Smooth muscle cell (in vitro differentiated cells): ENCODE measurements at regions not wholly inside any gene's neighbourhood (a gene's known extent, or its start where the extent isn't known, plus 50 kb on each side); places are given as distances from the start of the nearest gene placed in this dataset.

Experiments
- DNase-seq: peaks from one replicate; lab custom pipeline; 2025; ENCODE audit not compliant: unreplicated experiment; lab: John Stamatoyannopoulos, UW
- H2AFZ ChIP-seq: fragments of 200-600 bp; sonication (generic); 2 replicates; pipeline ENCODE4 v1.6.0; 2016; ENCODE audit warnings: antibody characterized with exemption, low read depth, mild to moderate bottlenecking
- H3F3A ChIP-seq: fragments of 200-600 bp; sonication (generic); 2 replicates; pipeline ENCODE4 v1.6.0; 2017; ENCODE audit warnings: antibody characterized with exemption, low read depth
- H3K27ac ChIP-seq: fragments of 200-600 bp; sonication (generic); 2 replicates; pipeline ENCODE4 v1.5.1; 2016; ENCODE audit warnings: low read depth, mild to moderate bottlenecking
- H3K27me3 ChIP-seq: fragments of 200-600 bp; sonication (generic); 2 replicates; pipeline ENCODE4 v1.6.1; 2016; ENCODE audit warnings: low read depth, mild to moderate bottlenecking
- H3K36me3 ChIP-seq: fragments of 200-600 bp; sonication (generic); 2 replicates; pipeline ENCODE4 v1.5.1; 2016; ENCODE audit warnings: low read depth
- H3K4me1 ChIP-seq: fragments of 200-600 bp; sonication (generic); 2 replicates; pipeline ENCODE4 v1.5.1; 2016; ENCODE audit warnings: low read depth
- H3K4me2 ChIP-seq: fragments of 200-600 bp; sonication (generic); 2 replicates; pipeline ENCODE4 v1.6.0; 2016; ENCODE audit warnings: mild to moderate bottlenecking
- H3K4me3 ChIP-seq: fragments of 200-600 bp; sonication (generic); 2 replicates; pipeline ENCODE4 v1.5.1; 2016; ENCODE audit warnings: mild to moderate bottlenecking
- H3K79me2 ChIP-seq: fragments of 200-600 bp; sonication (generic); 2 replicates; pipeline ENCODE4 v1.6.0; 2016; ENCODE audit warnings: low read depth, mild to moderate bottlenecking
- H3K9ac ChIP-seq: fragments of 200-600 bp; sonication (generic); 2 replicates; pipeline ENCODE4 v1.6.0; 2016; ENCODE audit warnings: low read depth
- H3K9me3 ChIP-seq: fragments of 200-600 bp; sonication (generic); replicated peaks from 2 replicates; pipeline ENCODE4 v1.5.1; 2016; ENCODE audit warnings: low read depth
- H4K20me1 ChIP-seq: fragments of 200-600 bp; sonication (generic); 2 replicates; pipeline ENCODE4 v1.6.0; 2016; ENCODE audit warnings: low read depth
- CTCF ChIP-seq: fragments of 200-600 bp; sonication (generic); IDR thresholded peaks from 2 replicates; pipeline ENCODE4 v1.5.1; 2017; ENCODE audit warnings: borderline replicate concordance, mild to moderate bottlenecking, antibody characterized with exemption; ENCODE audit not compliant: insufficient read depth, poor library complexity, severe bottlenecking
- WGBS: methylation state at CpG from one replicate; pipeline ENCODE4 v1.1.7; 2016; ENCODE audit warnings: low lambda C conversion rate; 5-methylcytosine and 5-hydroxymethylcytosine counted together

GRCh38 chr13:109957875-109958274, 171.5 kb upstream of the IRS2 start:
- H3K4me3 ChIP-seq, result no peak overlapping the region
- DNase-seq, result no peak
- H4K20me1 ChIP-seq, result no peaks in the 10 kb centered on the region
- H2AFZ ChIP-seq, result no peak overlapping the region
- H3K36me3 ChIP-seq, result no peaks in the 10 kb centered on the region
- H3K4me1 ChIP-seq, result no peaks in the 10 kb centered on the region
- no peaks in the 10 kb centered on the region for H3K27me3 ChIP-seq
- no peak overlapping the region for H3K9ac ChIP-seq
- no peak for TF ChIP-seq CTCF
- H3F3A ChIP-seq, result no peaks in the 10 kb centered on the region
- 87% methylated on average over 5 of the region's 5 CpGs for WGBS
- H3K4me2 ChIP-seq, result no peak overlapping the region
- H3K79me2 ChIP-seq, result no peaks in the 10 kb centered on the region
- peaks cover under 1% of the 10 kb centered on the region for H3K9me3 ChIP-seq
- H3K27ac ChIP-seq, result no peak overlapping the region

- TF ChIP-seq CTCF, result no peak
- Histone ChIP-seq H3K27me3 (no peaks in the 10 kb centered on the region), H4K20me1 (no peaks in the 10 kb centered on the region), H2AFZ (no peak overlapping the region), H3K79me2 (no peaks in the 10 kb centered on the region), H3F3A (no peaks in the 10 kb centered on the region), H3K36me3 (no peaks in the 10 kb centered on the region), H3K4me1 (no peaks in the 10 kb centered on the region), H3K9me3 (peaks cover 3% of the 10 kb centered on the region), H3K4me2 (no peak overlapping the region), H3K4me3 (no peak overlapping the region), H3K27ac (no peak overlapping the region), H3K9ac (no peak overlapping the region)
- no peak for DNase-seq
- 77% methylated on average over 3 of the region's 3 CpGs for WGBS
Observed at GRCh38 chr13:109955598-109955997, 169.2 kb upstream of the IRS2 start.

- Histone ChIP-seq H3K27ac (no peak overlapping the region), H3K27me3 (no peaks in the 10 kb centered on the region), H3K9me3 (peaks cover 3% of the 10 kb centered on the region), H3K9ac (no peak overlapping the region), H4K20me1 (no peaks in the 10 kb centered on the region), H3K4me2 (no peak overlapping the region), H3K79me2 (no peaks in the 10 kb centered on the region), H3K4me1 (no peaks in the 10 kb centered on the region), H3F3A (no peaks in the 10 kb centered on the region), H3K36me3 (no peaks in the 10 kb centered on the region), H2AFZ (no peak overlapping the region), H3K4me3 (no peak overlapping the region)
- TF ChIP-seq CTCF, result no peak
- 91% methylated on average over 6 of the region's 6 CpGs for WGBS
- no peak for DNase-seq
Observed at GRCh38 chr13:109954441-109954840, 168.1 kb upstream of the IRS2 start.

- Histone ChIP-seq H4K20me1 (no peaks in the 10 kb centered on the region), H3K27me3 (no peaks in the 10 kb centered on the region), H3K9me3 (peaks cover 3% of the 10 kb centered on the region), H3K4me3 (no peak overlapping the region), H3K36me3 (no peaks in the 10 kb centered on the region), H3K4me1 (no peaks in the 10 kb centered on the region), H3K4me2 (no peak overlapping the region), H3K27ac (no peak overlapping the region), H3F3A (no peaks in the 10 kb centered on the region), H3K9ac (no peak overlapping the region), H3K79me2 (no peaks in the 10 kb centered on the region), H2AFZ (no peak overlapping the region)
- no peak for TF ChIP-seq CTCF
- WGBS, result 94% methylated on average over 1 of the region's 1 CpG
- DNase-seq, result no peak
Observed at GRCh38 chr13:109951491-109951890, 165.1 kb upstream of the IRS2 start.
